ENCODE measurements at regions not wholly inside any gene's neighbourhood (a gene's known extent, or its start where the extent isn't known, plus 50 kb on each side); places are given as distances from the start of the nearest gene placed in this dataset.

DNA sequence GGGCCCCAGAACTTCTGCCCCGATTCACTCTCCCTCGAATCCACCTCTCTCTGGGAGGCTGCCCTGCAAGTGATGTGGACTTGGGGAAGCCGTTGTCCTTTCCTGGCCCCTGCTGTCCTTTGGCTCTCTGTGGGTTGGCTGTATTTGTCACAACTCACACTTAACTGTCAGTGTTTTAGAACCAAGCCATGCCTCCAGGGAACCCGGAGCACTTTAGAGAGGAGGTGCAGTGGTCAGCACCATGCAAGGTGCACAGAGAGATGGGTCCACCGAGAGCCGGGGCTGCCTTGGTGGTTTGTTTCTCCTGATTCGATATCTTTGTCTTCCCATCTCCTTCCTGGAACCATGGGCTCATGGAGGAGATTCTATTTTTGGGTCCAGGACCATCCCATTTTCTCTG, 129.5 kb upstream of the RTL1 start:
- TF ChIP-seq, protein P1, sequence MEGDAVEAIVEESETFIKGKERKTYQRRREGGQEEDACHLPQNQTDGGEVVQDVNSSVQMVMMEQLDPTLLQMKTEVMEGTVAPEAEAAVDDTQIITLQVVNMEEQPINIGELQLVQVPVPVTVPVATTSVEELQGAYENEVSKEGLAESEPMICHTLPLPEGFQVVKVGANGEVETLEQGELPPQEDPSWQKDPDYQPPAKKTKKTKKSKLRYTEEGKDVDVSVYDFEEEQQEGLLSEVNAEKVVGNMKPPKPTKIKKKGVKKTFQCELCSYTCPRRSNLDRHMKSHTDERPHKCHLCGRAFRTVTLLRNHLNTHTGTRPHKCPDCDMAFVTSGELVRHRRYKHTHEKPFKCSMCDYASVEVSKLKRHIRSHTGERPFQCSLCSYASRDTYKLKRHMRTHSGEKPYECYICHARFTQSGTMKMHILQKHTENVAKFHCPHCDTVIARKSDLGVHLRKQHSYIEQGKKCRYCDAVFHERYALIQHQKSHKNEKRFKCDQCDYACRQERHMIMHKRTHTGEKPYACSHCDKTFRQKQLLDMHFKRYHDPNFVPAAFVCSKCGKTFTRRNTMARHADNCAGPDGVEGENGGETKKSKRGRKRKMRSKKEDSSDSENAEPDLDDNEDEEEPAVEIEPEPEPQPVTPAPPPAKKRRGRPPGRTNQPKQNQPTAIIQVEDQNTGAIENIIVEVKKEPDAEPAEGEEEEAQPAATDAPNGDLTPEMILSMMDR (IDR thresholded peaks at IDR 0.05) = no peak
- POLR2A ChIA-PET = no interaction called here
- Mint-ChIP-seq H3K4me1 (ENCODE audit: low read depth) (no peaks in the 10 kb centered on the region), H3K36me3 (ENCODE audit: low read depth) (no peaks in the 10 kb centered on the region), H3K27ac (no peak overlapping the region), H3K4me3 (no peak overlapping the region), H3K27me3 (no peaks in the 10 kb centered on the region), H3K9me3 (no peaks in the 10 kb centered on the region)
- intact Hi-C loops (cut with micrococcal nuclease) = no loop called here
- no peak for DNase-seq
- ATAC-seq = no peak
- CTCF ChIA-PET = no interaction called here

DNA sequence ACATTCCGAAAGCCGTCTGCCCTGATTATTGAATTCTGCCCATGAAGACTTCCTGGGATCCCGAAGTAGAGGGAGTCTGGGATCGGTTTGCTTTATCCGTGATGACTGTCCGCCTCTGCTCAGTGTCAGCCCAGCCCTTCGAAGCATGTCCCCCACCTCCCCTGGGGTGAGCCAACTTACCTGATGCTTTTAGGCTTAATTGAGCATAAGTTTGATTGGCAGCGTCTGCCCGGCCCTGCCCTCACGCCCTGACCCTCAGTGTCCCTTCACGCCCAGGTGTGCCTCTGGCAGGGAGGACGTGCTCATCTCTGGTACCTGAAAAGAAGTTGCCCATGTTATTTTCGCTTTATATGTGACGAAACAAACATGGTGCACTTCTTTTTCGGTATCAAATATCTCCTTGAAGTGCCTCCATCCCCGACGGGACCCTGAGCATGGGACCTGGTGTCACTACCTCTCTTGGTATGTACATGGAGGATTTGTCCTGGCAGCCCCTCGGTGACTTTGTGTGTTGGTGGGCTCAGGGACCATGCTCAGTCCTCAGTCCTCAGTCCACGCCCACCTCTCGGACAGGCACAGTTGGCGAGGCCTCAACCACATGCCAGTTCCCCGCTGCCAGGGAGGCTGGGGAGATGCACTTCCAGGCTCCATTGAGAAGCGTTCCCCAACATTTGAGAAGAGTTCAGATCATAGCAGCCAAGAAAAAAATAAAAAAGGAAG, 130.1 kb upstream of the RTL1 start:
- Mint-ChIP-seq H3K27ac (no peak overlapping the region), H3K27me3 (no peaks in the 10 kb centered on the region), H3K4me3 (no peak overlapping the region), H3K9me3 (no peaks in the 10 kb centered on the region), H3K4me1 (ENCODE audit: low read depth) (no peaks in the 10 kb centered on the region), H3K36me3 (ENCODE audit: low read depth) (no peaks in the 10 kb centered on the region)
- ChIA-PET CTCF (no interaction called here), POLR2A (no interaction called here)
- TF ChIP-seq, protein P1 (IDR thresholded peaks at IDR 0.05) = no peak
- DNase-seq (no peak), ATAC-seq (no peak)
- intact Hi-C loops (cut with micrococcal nuclease) = no loop called here

DNA sequence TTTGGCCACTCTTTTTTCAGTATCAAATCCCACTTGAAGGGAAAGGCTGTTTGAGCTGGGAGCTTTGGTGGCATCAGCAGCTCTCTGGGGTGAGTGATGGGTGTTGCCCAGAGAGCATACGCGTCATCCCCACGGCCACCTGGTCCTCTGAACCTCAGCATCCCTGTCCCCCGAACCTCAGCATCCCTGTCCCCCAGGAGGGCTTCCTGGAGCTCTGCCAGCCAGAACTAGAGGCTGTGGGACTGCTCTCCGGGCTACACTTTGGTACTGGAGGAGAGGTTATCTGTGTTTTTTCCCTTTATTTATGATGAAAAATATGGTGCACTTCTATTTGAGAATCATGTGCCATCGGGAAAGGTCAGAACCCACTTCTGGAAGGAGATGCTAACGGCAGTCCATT, 131.5 kb upstream of the RTL1 start:
- no peak overlapping the region for H3K4me3 Mint-ChIP-seq
- ATAC-seq (no peak), DNase-seq (no peak)
- POLR2A ChIA-PET = no interaction called here
- intact Hi-C loops (cut with micrococcal nuclease) = no loop called here
- H3K36me3 Mint-ChIP-seq (ENCODE audit: low read depth) = no peaks in the 10 kb centered on the region
- H3K27ac Mint-ChIP-seq = no peak overlapping the region
- H3K9me3 Mint-ChIP-seq = no peaks in the 10 kb centered on the region
- H3K4me1 Mint-ChIP-seq (ENCODE audit: low read depth) = no peaks in the 10 kb centered on the region
- TF ChIP-seq, protein P1 (IDR thresholded peaks at IDR 0.05) = no peak
- CTCF ChIA-PET = no interaction called here
- no peaks in the 10 kb centered on the region for H3K27me3 Mint-ChIP-seq

DNA sequence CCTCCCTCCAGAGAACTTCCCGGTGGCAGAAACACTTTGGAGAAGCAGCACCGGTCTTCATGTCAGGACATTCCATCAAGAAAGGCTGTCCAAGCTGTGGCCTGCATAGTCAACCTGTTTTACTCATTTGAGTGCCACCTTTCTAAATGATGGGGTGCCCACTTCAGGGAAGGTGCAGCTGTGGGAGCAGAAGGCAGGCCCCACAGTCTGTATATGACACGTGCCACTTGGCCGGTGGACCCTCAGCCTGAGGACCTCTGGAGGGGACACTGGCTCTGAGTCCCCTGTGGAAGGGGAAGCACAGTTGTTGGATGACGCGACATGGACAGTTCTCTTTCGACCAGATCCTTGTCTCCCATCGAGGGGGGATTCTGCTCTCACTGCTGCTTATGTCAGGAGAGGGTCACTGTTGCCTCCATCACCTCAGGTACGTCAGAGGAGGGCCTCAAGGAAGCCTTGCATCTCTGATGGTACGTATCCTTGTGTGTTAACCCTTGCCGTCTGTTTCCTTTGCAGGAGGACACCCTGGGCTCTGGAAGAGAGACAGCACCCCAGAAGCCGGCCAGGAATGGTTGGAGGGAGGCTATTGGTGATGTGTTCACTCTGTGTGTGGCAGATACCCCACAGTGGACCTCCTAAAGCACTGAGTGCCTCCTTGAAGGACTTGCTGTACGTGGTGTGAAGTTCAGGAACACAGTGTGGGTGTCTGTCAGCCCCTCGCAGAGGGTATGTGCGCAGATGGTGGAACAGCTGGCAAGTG, 132.1 kb upstream of the RTL1 start:
- ChIA-PET POLR2A (no interaction called here), CTCF (no interaction called here)
- Mint-ChIP-seq H3K4me3 (no peak overlapping the region), H3K4me1 (ENCODE audit: low read depth) (no peaks in the 10 kb centered on the region), H3K27ac (no peak overlapping the region), H3K36me3 (ENCODE audit: low read depth) (no peaks in the 10 kb centered on the region), H3K27me3 (no peaks in the 10 kb centered on the region), H3K9me3 (no peaks in the 10 kb centered on the region)
- intact Hi-C loops (cut with micrococcal nuclease) = no loop called here
- ATAC-seq (no peak), DNase-seq (no peak)
- TF ChIP-seq, protein P1 (IDR thresholded peaks at IDR 0.05) = no peak

DNA sequence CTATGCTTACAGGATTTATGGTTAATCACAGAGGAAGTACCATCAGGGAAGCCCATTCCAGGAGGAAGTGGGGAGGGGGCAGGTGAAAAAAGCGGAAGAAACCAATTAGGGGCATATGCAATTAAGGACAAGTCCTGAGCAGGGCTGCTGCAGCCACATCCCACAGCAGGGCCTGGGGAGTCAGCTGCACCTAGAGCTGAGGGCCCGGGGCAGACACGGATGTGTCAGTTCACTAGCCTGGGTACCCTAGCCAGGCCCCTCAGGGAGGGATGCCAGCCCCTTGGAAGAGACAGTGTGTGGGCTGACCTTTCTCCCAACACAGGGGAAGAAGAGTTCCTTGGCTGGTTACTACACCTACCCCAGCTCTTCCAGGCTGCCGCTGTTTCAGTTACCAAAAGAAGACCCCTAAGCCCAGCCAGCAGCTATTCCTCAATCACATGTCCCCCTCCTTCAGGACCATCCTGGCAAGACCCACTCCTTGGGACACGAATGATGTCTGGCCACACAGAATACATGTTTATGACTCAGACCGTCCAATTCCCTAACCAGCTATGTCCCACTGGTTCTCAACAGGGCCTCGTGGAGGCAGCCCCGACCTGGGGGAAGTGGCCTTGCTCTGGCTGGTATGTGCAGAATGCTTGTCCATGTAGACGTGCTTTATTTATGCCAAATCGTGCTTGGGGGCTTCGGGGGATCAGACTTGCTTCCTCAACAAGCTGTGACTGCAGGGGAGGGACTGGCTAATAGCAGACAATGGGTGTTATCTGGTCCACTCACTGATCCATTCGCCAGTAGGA, 133.7 kb upstream of the RTL1 start:
- ChIA-PET CTCF (no interaction called here), POLR2A (no interaction called here)
- Mint-ChIP-seq H3K27me3 (no peaks in the 10 kb centered on the region), H3K27ac (no peak overlapping the region), H3K4me3 (no peak overlapping the region), H3K4me1 (ENCODE audit: low read depth) (no peaks in the 10 kb centered on the region), H3K36me3 (ENCODE audit: low read depth) (no peaks in the 10 kb centered on the region), H3K9me3 (no peaks in the 10 kb centered on the region)
- intact Hi-C loops (cut with micrococcal nuclease) = no loop called here
- TF ChIP-seq, protein P1 (IDR thresholded peaks at IDR 0.05) = no peak
- no peak for ATAC-seq
- no peak for DNase-seq
